ENCODE measurements at regions not wholly inside any gene's neighbourhood (a gene's known extent, or its start where the extent isn't known, plus 50 kb on each side); places are given as distances from the start of the nearest gene placed in this dataset.

DNA sequence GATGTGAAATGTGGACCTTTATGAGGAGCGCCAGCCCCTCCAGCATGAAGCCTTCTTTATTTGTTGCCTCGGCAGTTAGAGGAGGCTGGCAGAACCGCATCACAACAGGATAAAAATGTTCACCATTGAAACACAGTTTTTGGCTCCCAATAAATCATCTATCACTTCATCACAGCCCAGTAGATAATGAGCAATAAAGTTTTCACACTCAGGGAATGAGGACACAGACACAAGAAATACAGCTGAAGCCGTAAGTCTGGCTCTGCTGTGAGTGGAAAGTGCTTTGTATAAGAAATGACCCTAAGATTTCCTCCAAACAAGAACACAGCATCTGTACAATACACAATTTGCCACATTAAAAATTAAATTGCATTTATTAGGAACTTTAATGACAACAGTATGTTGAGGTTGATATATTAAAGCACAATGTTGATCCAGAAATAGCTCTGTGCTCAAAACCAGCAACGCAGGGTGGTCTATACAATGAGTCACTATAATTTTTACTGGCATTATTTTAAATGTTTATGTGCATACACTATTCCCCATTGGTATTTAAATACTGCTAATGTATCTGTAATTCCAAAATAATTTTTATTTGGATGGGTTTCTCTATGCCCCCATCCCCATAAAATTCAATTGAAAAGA, 301.8 kb upstream of the MGMT start:
- DNase-seq (ENCODE audit: extremely low read depth, low read depth) = no peak
- TF ChIP-seq CTCF (IDR thresholded peaks at IDR 0.05; ENCODE audit: low read depth, low read length, missing control alignments) = no peak
- H3K4me3 ChIP-seq (replicated peaks; ENCODE audit: low read depth, low read length) = no peak overlapping the region

DNA sequence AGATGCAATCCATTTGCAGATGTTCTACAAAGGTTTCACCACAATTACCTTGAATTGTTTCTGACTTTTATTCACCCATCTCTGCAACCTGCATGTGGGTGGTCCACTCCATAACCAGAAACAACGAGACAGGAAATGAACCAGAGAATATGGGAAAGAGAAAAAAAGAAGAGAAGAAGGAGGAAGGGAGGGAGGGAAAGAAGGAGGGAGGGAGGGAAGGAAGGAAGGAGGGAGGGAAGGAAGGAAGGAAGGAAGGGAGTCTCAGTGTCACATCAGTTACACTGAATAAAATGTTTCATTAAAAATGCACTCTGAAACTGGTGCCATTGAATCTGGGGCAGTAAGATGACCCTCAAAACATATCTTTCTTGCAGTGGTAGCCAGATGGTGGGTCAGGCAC, 301.3 kb upstream of the MGMT start:
- no peak for DNase-seq (ENCODE audit: extremely low read depth, low read depth)
- TF ChIP-seq CTCF (IDR thresholded peaks at IDR 0.05; ENCODE audit: low read depth, low read length, missing control alignments) = no peak
- H3K4me3 ChIP-seq (replicated peaks; ENCODE audit: low read depth, low read length) = no peak overlapping the region

GRCh38 chr10:129168660-129169059, 298.4 kb upstream of the MGMT start:
- TF ChIP-seq CTCF (IDR thresholded peaks at IDR 0.05; ENCODE audit: low read depth, low read length, missing control alignments) = no peak
- no peak for DNase-seq (ENCODE audit: extremely low read depth, low read depth)
- no peak overlapping the region for H3K4me3 ChIP-seq (replicated peaks; ENCODE audit: low read depth, low read length)

GRCh38 chr10:129169115-129169514, 297.9 kb upstream of the MGMT start:
- no peak overlapping the region for H3K4me3 ChIP-seq (replicated peaks; ENCODE audit: low read depth, low read length)
- TF ChIP-seq CTCF (IDR thresholded peaks at IDR 0.05; ENCODE audit: low read depth, low read length, missing control alignments) = no peak
- DNase-seq (ENCODE audit: extremely low read depth, low read depth) = no peak

DNA sequence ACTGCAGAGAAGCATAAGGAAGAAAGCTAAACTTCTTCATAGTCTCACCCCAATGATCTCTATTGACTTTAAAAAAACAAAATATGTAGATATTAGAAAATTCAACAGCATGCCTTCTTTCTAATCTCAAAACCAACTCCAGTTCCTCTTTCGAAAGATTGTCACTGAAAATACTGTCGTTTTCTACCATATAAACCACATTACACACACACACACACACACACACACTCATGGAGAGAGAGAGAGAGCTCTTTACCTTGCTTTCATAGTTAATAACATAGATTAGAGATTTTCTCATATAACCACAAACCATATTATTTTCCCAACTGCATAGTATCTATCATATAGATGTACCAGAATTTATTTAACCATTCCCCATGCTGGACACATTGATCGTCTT, 296.2 kb upstream of the MGMT start:
- TF ChIP-seq CTCF (IDR thresholded peaks at IDR 0.05; ENCODE audit: low read depth, low read length, missing control alignments) = no peak
- no peak for DNase-seq (ENCODE audit: extremely low read depth, low read depth)
- H3K4me3 ChIP-seq (replicated peaks; ENCODE audit: low read depth, low read length) = no peak overlapping the region

GRCh38 chr10:129171812-129172211, 295.2 kb upstream of the MGMT start:
- no peak for DNase-seq (ENCODE audit: extremely low read depth, low read depth)

More at GRCh38 chr10:129171812-129172211, 295.2 kb upstream of the MGMT start:
- no peak for TF ChIP-seq CTCF (IDR thresholded peaks at IDR 0.05; ENCODE audit: low read depth, low read length, missing control alignments)
- H3K4me3 ChIP-seq (replicated peaks; ENCODE audit: low read depth, low read length) = no peak overlapping the region

Measured in HFF-Myc (cell line).